ENCODE measurements at regions not wholly inside any gene's neighbourhood (a gene's known extent, or its start where the extent isn't known, plus 50 kb on each side); places are given as distances from the start of the nearest gene placed in this dataset.

DNA sequence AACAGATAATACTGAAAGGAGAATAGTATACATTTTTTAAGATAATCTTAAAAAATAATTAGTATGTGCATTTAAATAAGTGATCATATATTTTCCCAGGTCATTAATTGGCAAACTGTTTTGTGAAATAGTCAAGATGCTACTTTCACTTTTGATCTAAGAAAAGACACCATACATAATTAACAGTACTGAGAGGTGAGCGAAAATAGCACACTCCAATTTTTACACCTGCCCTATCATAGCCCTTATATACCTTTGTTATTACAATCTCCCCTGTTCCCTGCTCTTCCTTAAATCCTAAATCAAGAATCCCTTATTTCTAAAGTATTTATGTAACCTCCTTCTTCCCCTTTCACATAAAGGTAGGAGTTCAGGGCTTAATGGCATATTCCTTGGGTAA is 500.1 kb upstream of the LRATD1 start:
- H3K4me1 Mint-ChIP-seq: no peaks in the 10 kb centered on the region
- ATAC-seq (no peak), DNase-seq (ENCODE audit: low spot score) (no peak)

More for the DNA sequence above, 500.1 kb upstream of the LRATD1 start:
- POLR2A ChIA-PET: no interaction called here
- peaks cover 24% of the 10 kb centered on the region for H3K9me3 Mint-ChIP-seq
- no peak overlapping the region for H3K27ac Mint-ChIP-seq
- no peak overlapping the region for H3K4me3 Mint-ChIP-seq
- peaks cover 7% of the 10 kb centered on the region; the same call in 1 of the 2 replicates for H3K36me3 Mint-ChIP-seq
- CTCF ChIA-PET: no interaction called here
- TF ChIP-seq, protein P1, sequence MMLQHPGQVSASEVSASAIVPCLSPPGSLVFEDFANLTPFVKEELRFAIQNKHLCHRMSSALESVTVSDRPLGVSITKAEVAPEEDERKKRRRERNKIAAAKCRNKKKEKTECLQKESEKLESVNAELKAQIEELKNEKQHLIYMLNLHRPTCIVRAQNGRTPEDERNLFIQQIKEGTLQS (CRISPR knock-in tag; conservative IDR thresholded peaks at IDR 0.05): no peak
- TF ChIP-seq, protein P2, sequence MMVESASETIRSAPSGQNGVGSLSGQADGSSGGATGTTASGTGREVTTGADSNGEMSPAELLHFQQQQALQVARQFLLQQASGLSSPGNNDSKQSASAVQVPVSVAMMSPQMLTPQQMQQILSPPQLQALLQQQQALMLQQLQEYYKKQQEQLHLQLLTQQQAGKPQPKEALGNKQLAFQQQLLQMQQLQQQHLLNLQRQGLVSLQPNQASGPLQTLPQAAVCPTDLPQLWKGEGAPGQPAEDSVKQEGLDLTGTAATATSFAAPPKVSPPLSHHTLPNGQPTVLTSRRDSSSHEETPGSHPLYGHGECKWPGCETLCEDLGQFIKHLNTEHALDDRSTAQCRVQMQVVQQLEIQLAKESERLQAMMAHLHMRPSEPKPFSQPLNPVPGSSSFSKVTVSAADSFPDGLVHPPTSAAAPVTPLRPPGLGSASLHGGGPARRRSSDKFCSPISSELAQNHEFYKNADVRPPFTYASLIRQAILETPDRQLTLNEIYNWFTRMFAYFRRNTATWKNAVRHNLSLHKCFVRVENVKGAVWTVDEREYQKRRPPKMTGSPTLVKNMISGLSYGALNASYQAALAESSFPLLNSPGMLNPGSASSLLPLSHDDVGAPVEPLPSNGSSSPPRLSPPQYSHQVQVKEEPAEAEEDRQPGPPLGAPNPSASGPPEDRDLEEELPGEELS (CRISPR knock-in tag; IDR thresholded peaks at IDR 0.05): no peak
- TF ChIP-seq NR2C2 (CRISPR knock-in tag; IDR thresholded peaks at IDR 0.05): no peak
- TF ChIP-seq NR1H2 (CRISPR knock-in tag; IDR thresholded peaks at IDR 0.05): no peak
- no peak for TF ChIP-seq ZNF263 (CRISPR knock-in tag; IDR thresholded peaks at IDR 0.05; ENCODE audit: low read depth)
- TF ChIP-seq, protein P3, sequence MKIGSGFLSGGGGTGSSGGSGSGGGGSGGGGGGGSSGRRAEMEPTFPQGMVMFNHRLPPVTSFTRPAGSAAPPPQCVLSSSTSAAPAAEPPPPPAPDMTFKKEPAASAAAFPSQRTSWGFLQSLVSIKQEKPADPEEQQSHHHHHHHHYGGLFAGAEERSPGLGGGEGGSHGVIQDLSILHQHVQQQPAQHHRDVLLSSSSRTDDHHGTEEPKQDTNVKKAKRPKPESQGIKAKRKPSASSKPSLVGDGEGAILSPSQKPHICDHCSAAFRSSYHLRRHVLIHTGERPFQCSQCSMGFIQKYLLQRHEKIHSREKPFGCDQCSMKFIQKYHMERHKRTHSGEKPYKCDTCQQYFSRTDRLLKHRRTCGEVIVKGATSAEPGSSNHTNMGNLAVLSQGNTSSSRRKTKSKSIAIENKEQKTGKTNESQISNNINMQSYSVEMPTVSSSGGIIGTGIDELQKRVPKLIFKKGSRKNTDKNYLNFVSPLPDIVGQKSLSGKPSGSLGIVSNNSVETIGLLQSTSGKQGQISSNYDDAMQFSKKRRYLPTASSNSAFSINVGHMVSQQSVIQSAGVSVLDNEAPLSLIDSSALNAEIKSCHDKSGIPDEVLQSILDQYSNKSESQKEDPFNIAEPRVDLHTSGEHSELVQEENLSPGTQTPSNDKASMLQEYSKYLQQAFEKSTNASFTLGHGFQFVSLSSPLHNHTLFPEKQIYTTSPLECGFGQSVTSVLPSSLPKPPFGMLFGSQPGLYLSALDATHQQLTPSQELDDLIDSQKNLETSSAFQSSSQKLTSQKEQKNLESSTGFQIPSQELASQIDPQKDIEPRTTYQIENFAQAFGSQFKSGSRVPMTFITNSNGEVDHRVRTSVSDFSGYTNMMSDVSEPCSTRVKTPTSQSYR (CRISPR knock-in tag; IDR thresholded peaks at IDR 0.05): no peak
- TF ChIP-seq, protein P4, sequence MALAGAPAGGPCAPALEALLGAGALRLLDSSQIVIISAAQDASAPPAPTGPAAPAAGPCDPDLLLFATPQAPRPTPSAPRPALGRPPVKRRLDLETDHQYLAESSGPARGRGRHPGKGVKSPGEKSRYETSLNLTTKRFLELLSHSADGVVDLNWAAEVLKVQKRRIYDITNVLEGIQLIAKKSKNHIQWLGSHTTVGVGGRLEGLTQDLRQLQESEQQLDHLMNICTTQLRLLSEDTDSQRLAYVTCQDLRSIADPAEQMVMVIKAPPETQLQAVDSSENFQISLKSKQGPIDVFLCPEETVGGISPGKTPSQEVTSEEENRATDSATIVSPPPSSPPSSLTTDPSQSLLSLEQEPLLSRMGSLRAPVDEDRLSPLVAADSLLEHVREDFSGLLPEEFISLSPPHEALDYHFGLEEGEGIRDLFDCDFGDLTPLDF (CRISPR knock-in tag; IDR thresholded peaks at IDR 0.05): no peak
- TF ChIP-seq, protein P5, sequence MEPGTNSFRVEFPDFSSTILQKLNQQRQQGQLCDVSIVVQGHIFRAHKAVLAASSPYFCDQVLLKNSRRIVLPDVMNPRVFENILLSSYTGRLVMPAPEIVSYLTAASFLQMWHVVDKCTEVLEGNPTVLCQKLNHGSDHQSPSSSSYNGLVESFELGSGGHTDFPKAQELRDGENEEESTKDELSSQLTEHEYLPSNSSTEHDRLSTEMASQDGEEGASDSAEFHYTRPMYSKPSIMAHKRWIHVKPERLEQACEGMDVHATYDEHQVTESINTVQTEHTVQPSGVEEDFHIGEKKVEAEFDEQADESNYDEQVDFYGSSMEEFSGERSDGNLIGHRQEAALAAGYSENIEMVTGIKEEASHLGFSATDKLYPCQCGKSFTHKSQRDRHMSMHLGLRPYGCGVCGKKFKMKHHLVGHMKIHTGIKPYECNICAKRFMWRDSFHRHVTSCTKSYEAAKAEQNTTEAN (CRISPR knock-in tag; IDR thresholded peaks at IDR 0.05): no peak
- no peak for TF ChIP-seq MYBL2 (CRISPR knock-in tag; IDR thresholded peaks at IDR 0.05)
- TF ChIP-seq, protein P6, sequence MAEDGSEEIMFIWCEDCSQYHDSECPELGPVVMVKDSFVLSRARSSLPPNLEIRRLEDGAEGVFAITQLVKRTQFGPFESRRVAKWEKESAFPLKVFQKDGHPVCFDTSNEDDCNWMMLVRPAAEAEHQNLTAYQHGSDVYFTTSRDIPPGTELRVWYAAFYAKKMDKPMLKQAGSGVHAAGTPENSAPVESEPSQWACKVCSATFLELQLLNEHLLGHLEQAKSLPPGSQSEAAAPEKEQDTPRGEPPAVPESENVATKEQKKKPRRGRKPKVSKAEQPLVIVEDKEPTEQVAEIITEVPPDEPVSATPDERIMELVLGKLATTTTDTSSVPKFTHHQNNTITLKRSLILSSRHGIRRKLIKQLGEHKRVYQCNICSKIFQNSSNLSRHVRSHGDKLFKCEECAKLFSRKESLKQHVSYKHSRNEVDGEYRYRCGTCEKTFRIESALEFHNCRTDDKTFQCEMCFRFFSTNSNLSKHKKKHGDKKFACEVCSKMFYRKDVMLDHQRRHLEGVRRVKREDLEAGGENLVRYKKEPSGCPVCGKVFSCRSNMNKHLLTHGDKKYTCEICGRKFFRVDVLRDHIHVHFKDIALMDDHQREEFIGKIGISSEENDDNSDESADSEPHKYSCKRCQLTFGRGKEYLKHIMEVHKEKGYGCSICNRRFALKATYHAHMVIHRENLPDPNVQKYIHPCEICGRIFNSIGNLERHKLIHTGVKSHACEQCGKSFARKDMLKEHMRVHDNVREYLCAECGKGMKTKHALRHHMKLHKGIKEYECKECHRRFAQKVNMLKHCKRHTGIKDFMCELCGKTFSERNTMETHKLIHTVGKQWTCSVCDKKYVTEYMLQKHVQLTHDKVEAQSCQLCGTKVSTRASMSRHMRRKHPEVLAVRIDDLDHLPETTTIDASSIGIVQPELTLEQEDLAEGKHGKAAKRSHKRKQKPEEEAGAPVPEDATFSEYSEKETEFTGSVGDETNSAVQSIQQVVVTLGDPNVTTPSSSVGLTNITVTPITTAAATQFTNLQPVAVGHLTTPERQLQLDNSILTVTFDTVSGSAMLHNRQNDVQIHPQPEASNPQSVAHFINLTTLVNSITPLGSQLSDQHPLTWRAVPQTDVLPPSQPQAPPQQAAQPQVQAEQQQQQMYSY (CRISPR knock-in tag; IDR thresholded peaks at IDR 0.05): no peak
- TF ChIP-seq SP1 (CRISPR knock-in tag; conservative IDR thresholded peaks at IDR 0.05): no peak
- TF ChIP-seq, protein P7, sequence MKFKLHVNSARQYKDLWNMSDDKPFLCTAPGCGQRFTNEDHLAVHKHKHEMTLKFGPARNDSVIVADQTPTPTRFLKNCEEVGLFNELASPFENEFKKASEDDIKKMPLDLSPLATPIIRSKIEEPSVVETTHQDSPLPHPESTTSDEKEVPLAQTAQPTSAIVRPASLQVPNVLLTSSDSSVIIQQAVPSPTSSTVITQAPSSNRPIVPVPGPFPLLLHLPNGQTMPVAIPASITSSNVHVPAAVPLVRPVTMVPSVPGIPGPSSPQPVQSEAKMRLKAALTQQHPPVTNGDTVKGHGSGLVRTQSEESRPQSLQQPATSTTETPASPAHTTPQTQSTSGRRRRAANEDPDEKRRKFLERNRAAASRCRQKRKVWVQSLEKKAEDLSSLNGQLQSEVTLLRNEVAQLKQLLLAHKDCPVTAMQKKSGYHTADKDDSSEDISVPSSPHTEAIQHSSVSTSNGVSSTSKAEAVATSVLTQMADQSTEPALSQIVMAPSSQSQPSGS (CRISPR knock-in tag; IDR thresholded peaks at IDR 0.05; ENCODE audit: borderline replicate concordance, low read depth): no peak
- no peak for TF ChIP-seq ETV6 (CRISPR knock-in tag; IDR thresholded peaks at IDR 0.05)
- no peak for TF ChIP-seq JAZF1 (CRISPR knock-in tag; IDR thresholded peaks at IDR 0.05)
- TF ChIP-seq, protein P8, sequence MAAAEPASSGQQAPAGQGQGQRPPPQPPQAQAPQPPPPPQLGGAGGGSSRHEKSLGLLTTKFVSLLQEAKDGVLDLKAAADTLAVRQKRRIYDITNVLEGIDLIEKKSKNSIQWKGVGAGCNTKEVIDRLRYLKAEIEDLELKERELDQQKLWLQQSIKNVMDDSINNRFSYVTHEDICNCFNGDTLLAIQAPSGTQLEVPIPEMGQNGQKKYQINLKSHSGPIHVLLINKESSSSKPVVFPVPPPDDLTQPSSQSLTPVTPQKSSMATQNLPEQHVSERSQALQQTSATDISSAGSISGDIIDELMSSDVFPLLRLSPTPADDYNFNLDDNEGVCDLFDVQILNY (CRISPR knock-in tag; IDR thresholded peaks at IDR 0.05): no peak
- TF ChIP-seq FOXJ3 (CRISPR knock-in tag; IDR thresholded peaks at IDR 0.05; ENCODE audit: borderline replicate concordance): no peak
- TF ChIP-seq TCF7 (CRISPR knock-in tag; IDR thresholded peaks at IDR 0.05; ENCODE audit: low read depth): no peak
- TF ChIP-seq ZNF232 (CRISPR knock-in tag; IDR thresholded peaks at IDR 0.05): no peak
- TF ChIP-seq TEAD4 (CRISPR knock-in tag; IDR thresholded peaks at IDR 0.05): no peak
- H3K27me3 Mint-ChIP-seq (ENCODE audit: low read depth): no peaks in the 10 kb centered on the region

All from WTC11 (cell line).